Trophoblast cell (in vitro differentiated cells and primary cell): ENCODE measurements at regions not wholly inside any gene's neighbourhood (a gene's known extent, or its start where the extent isn't known, plus 50 kb on each side); places are given as distances from the start of the nearest gene placed in this dataset.

ENCODE experiments used
- DNase-seq, 2 donors: peaks; one replicate each; pipeline ENCODE4 v3.0.0-alpha.2; 2016
- H2AFZ ChIP-seq: 2 replicates; pipeline ENCODE4 v1.6.1; 2013; ENCODE audit warnings: low read length, moderate library complexity, mild to moderate bottlenecking; ENCODE audit not compliant: insufficient read depth, poor library complexity
- H2AK5ac ChIP-seq: 2 replicates; pipeline ENCODE4 v1.6.1; 2013; ENCODE audit warnings: mild to moderate bottlenecking, low read length
- H2BK120ac ChIP-seq: 2 replicates; pipeline ENCODE4 v1.6.1; 2013; ENCODE audit warnings: low read length, mild to moderate bottlenecking, moderate library complexity; ENCODE audit not compliant: insufficient read depth, poor library complexity
- H2BK12ac ChIP-seq: 2 replicates; pipeline ENCODE4 v1.6.1; 2013; ENCODE audit warnings: mild to moderate bottlenecking, low read length, moderate library complexity
- H2BK5ac ChIP-seq: 2 replicates; pipeline ENCODE4 v1.6.1; 2013; ENCODE audit warnings: low read length, low read depth, moderate library complexity, mild to moderate bottlenecking; ENCODE audit not compliant: poor library complexity
- H3K14ac ChIP-seq: 2 replicates; pipeline ENCODE4 v1.6.1; 2013; ENCODE audit warnings: mild to moderate bottlenecking, low read length
- H3K18ac ChIP-seq: 2 replicates; pipeline ENCODE4 v1.6.1; 2013; ENCODE audit warnings: mild to moderate bottlenecking, low read length
- H3K23ac ChIP-seq: 2 replicates; pipeline ENCODE4 v1.6.1; 2013; ENCODE audit warnings: low read length
- H3K27ac ChIP-seq: 2 replicates; pipeline ENCODE4 v1.5.1; 2013; ENCODE audit warnings: low read depth, mild to moderate bottlenecking, inconsistent platforms, low read length, moderate library complexity
- H3K27me3 ChIP-seq: 2 replicates; pipeline ENCODE4 v1.6.1; 2013; ENCODE audit warnings: inconsistent platforms, mild to moderate bottlenecking, low read length, moderate library complexity; ENCODE audit not compliant: insufficient read depth
- H3K36me3 ChIP-seq, 2 experiments: 1 replicate in 1 of 2; 2 replicates in 1 of 2; pipeline ENCODE4 v1.6.1; 2013; ENCODE audit warnings: low read length in 2 of 2, mild to moderate bottlenecking in 2 of 2, moderate library complexity in 1 of 2; ENCODE audit not compliant: insufficient read depth in 2 of 2, control insufficient read depth in 1 of 2
- H3K4ac ChIP-seq: 2 replicates; pipeline ENCODE4 v1.6.1; 2013; ENCODE audit warnings: low read depth, mild to moderate bottlenecking, low read length, moderate library complexity
- H3K4me1 ChIP-seq, 2 experiments: 1 replicate in 1 of 2; 2 replicates in 1 of 2; pipeline ENCODE4 v1.6.1; 2013; ENCODE audit warnings: low read length in 2 of 2, mild to moderate bottlenecking in 2 of 2, moderate library complexity in 1 of 2; ENCODE audit not compliant: insufficient read depth in 2 of 2, control insufficient read depth in 1 of 2
- H3K4me2 ChIP-seq: 2 replicates; pipeline ENCODE4 v1.6.1; 2013; ENCODE audit warnings: inconsistent platforms, mild to moderate bottlenecking, low read length, moderate library complexity
- H3K4me3 ChIP-seq: 2 replicates; pipeline ENCODE4 v1.5.1; 2013; ENCODE audit warnings: mild to moderate bottlenecking, low read depth, low read length, inconsistent platforms
- H3K79me1 ChIP-seq: one replicate; pipeline ENCODE4 v1.6.1; 2013; ENCODE audit warnings: low read length
- H3K79me2 ChIP-seq: 2 replicates; pipeline ENCODE4 v1.6.1; 2013; ENCODE audit warnings: low read length, mild to moderate bottlenecking; ENCODE audit not compliant: control insufficient read depth, insufficient read depth, poor library complexity
- H3K9ac ChIP-seq: 2 replicates; pipeline ENCODE4 v1.6.1; 2013; ENCODE audit warnings: mild to moderate bottlenecking, low read length
- H3K9me3 ChIP-seq: 2 replicates; pipeline ENCODE4 v1.6.1; 2013; ENCODE audit warnings: low read depth, mild to moderate bottlenecking, control low read depth, inconsistent platforms, low read length; ENCODE audit not compliant: insufficient read depth
- H4K12ac ChIP-seq: 2 replicates; pipeline ENCODE4 v1.6.1; 2013; ENCODE audit warnings: low read depth, mild to moderate bottlenecking, low read length, moderate library complexity
- H4K8ac ChIP-seq: 2 replicates; pipeline ENCODE4 v1.6.1; 2013; ENCODE audit warnings: low read depth, mild to moderate bottlenecking, low read length, moderate library complexity
- H4K91ac ChIP-seq: one replicate; pipeline ENCODE4 v1.6.1; 2013; ENCODE audit warnings: low read depth, mild to moderate bottlenecking, low read length, moderate library complexity
- WGBS: extraction: QIAGEN DNeasy Blood & Tissue Kit; methylation state at CpG from one replicate; pipeline ENCODE4 v1.1.7; 2013; ENCODE audit warnings: missing lambda C conversion rate; ENCODE audit not compliant: insufficient read length, insufficient coverage; ENCODE audit errors: extremely low coverage; 5-methylcytosine and 5-hydroxymethylcytosine counted together

- H2BK5ac ChIP-seq: no peak overlapping the region
- no peaks in the 10 kb centered on the region for H3K79me2 ChIP-seq
- H4K91ac ChIP-seq: no peak overlapping the region
- H3K18ac ChIP-seq: no peak overlapping the region
- no CpG with 5 or more reads among the region's 2 CpGs for WGBS
- no peak overlapping the region for H3K4ac ChIP-seq
- no peaks in the 10 kb centered on the region for H3K79me1 ChIP-seq
- H3K4me2 ChIP-seq: no peak overlapping the region
- H3K36me3 ChIP-seq: no peaks in the 10 kb centered on the region
- no peaks in the 10 kb centered on the region for H3K9me3 ChIP-seq
- DNase-seq: no peak
- no peak overlapping the region for H3K27ac ChIP-seq
- no peak overlapping the region for H2AFZ ChIP-seq
- no peak overlapping the region for H3K4me3 ChIP-seq
- no peak overlapping the region for H3K14ac ChIP-seq
- no peak overlapping the region for H2BK12ac ChIP-seq
- peaks cover 3% of the 10 kb centered on the region in 2 experiments for H3K4me1 ChIP-seq
- H2AK5ac ChIP-seq: no peak overlapping the region
- H3K23ac ChIP-seq: no peak overlapping the region
- H3K9ac ChIP-seq: no peak overlapping the region
- H3K27me3 ChIP-seq: no peaks in the 10 kb centered on the region
- H4K12ac ChIP-seq: no peak overlapping the region
- no peak overlapping the region for H4K8ac ChIP-seq
- no peak overlapping the region for H2BK120ac ChIP-seq
Observed at GRCh38 chr12:30041096-30041495, 257.4 kb upstream of the TMTC1 start.

- H3K79me1 ChIP-seq: peaks cover 4% of the 10 kb centered on the region
- no peak overlapping the region for H4K8ac ChIP-seq
- no CpG with 5 or more reads among the region's 3 CpGs for WGBS
- H3K4me1 ChIP-seq: peaks cover 0 to 2% of the 10 kb centered on the region in 2 experiments
- no peak overlapping the region for H2AK5ac ChIP-seq
- H3K23ac ChIP-seq: no peak overlapping the region
- H3K4me2 ChIP-seq: no peak overlapping the region
- H3K9ac ChIP-seq: no peak overlapping the region
- H3K14ac ChIP-seq: no peak overlapping the region
- H2BK12ac ChIP-seq: no peak overlapping the region
- H4K91ac ChIP-seq: no peak overlapping the region
- no peak overlapping the region for H3K4ac ChIP-seq
- H2BK120ac ChIP-seq: no peak overlapping the region
- no peaks in the 10 kb centered on the region for H3K36me3 ChIP-seq
- no peak overlapping the region for H4K12ac ChIP-seq
- DNase-seq: no peak
- H3K79me2 ChIP-seq: no peaks in the 10 kb centered on the region
- H3K4me3 ChIP-seq: no peak overlapping the region
- no peak overlapping the region for H2AFZ ChIP-seq
- no peak overlapping the region for H3K18ac ChIP-seq
- no peak overlapping the region for H2BK5ac ChIP-seq
- H3K9me3 ChIP-seq: no peaks in the 10 kb centered on the region
- H3K27ac ChIP-seq: no peak overlapping the region
- no peaks in the 10 kb centered on the region for H3K27me3 ChIP-seq
Observed at GRCh38 chr12:30030693-30031374, 247.1 kb upstream of the TMTC1 start.

GRCh38 chr12:30026621-30027234 is 243.0 kb upstream of the TMTC1 start:
- Histone ChIP-seq H3K18ac (no peak overlapping the region), H2BK5ac (no peak overlapping the region), H3K79me2 (no peaks in the 10 kb centered on the region), H2BK12ac (no peak overlapping the region), H2AFZ (no peak overlapping the region), H3K79me1 (peaks cover 6% of the 10 kb centered on the region), H3K4me1 (peaks cover 0 to 3% of the 10 kb centered on the region in 2 experiments), H2AK5ac (no peak overlapping the region), H3K4me3 (no peak overlapping the region), H3K14ac (no peak overlapping the region), H3K9ac (no peak overlapping the region), H2BK120ac (peak overlapping the region; percentile 51), H3K4ac (no peak overlapping the region), H4K91ac (no peak overlapping the region), H3K23ac (no peak overlapping the region), H4K12ac (no peak overlapping the region), H3K27ac (peak overlapping the region; percentile 87), H3K27me3 (no peaks in the 10 kb centered on the region), H3K9me3 (peaks cover 7% of the 10 kb centered on the region), H3K36me3 (no peaks in the 10 kb centered on the region), H4K8ac (no peak overlapping the region), H3K4me2 (peak overlapping the region; percentile 33)
- DNase-seq: peak in 1 of 2 donors; percentile 19
- WGBS: no CpG with 5 or more reads among the region's 2 CpGs

- Histone ChIP-seq H3K4me1 (peaks cover 0 to 3% of the 10 kb centered on the region in 2 experiments), H4K12ac (no peak overlapping the region), H2AK5ac (no peak overlapping the region), H2BK120ac (no peak overlapping the region), H3K9ac (no peak overlapping the region), H3K79me2 (no peaks in the 10 kb centered on the region), H3K23ac (no peak overlapping the region), H3K36me3 (no peaks in the 10 kb centered on the region), H4K91ac (no peak overlapping the region), H3K27me3 (no peaks in the 10 kb centered on the region), H3K4me3 (no peak overlapping the region), H3K4me2 (no peak overlapping the region), H3K18ac (no peak overlapping the region), H2AFZ (no peak overlapping the region), H4K8ac (no peak overlapping the region), H2BK12ac (no peak overlapping the region), H3K4ac (no peak overlapping the region), H3K27ac (no peak overlapping the region), H3K14ac (no peak overlapping the region), H3K79me1 (peaks cover 6% of the 10 kb centered on the region), H2BK5ac (no peak overlapping the region), H3K9me3 (peaks cover 7% of the 10 kb centered on the region)
- DNase-seq: no peak
Observed at GRCh38 chr12:30025317-30025716, 241.6 kb upstream of the TMTC1 start.
